Neuronal stem cell (in vitro differentiated cells): ENCODE measurements at regions not wholly inside any gene's neighbourhood (a gene's known extent, or its start where the extent isn't known, plus 50 kb on each side); places are given as distances from the start of the nearest gene placed in this dataset.
A peak's percentile ranks its signal among the peaks of the same experiment; 100 is the strongest.

Experiments
- DNase-seq: peaks from one replicate; pipeline ENCODE4 v3.0.0-alpha.2; 2013; ENCODE audit warnings: low spot score
- H2AFZ ChIP-seq: one replicate; pipeline ENCODE4 v1.6.1; 2013; ENCODE audit warnings: mild to moderate bottlenecking, low read length, inconsistent platforms
- H2AK5ac ChIP-seq: 2 replicates; pipeline ENCODE4 v1.6.1; 2013; ENCODE audit warnings: low read depth, mild to moderate bottlenecking, inconsistent platforms, low read length, moderate library complexity, mixed read lengths
- H2BK120ac ChIP-seq: 2 replicates; pipeline ENCODE4 v1.6.1; 2013; ENCODE audit warnings: low read depth, mild to moderate bottlenecking, inconsistent platforms, low read length, moderate library complexity, mixed read lengths
- H2BK12ac ChIP-seq: one replicate; pipeline ENCODE4 v1.6.1; 2013; ENCODE audit warnings: low read length, inconsistent platforms
- H2BK15ac ChIP-seq: 2 replicates; pipeline ENCODE4 v1.6.1; 2013; ENCODE audit warnings: mild to moderate bottlenecking, low read length, inconsistent platforms, mixed read lengths
- H2BK5ac ChIP-seq: one replicate; pipeline ENCODE4 v1.6.1; 2013; ENCODE audit warnings: inconsistent platforms, mild to moderate bottlenecking, low read length, moderate library complexity
- H3K14ac ChIP-seq: one replicate; pipeline ENCODE4 v1.6.1; 2013; ENCODE audit warnings: low read length, inconsistent platforms
- H3K18ac ChIP-seq: 2 replicates; pipeline ENCODE4 v1.6.1; 2013; ENCODE audit warnings: low read length, inconsistent platforms
- H3K23ac ChIP-seq: 2 replicates; pipeline ENCODE4 v1.6.1; 2013; ENCODE audit warnings: low read depth, mild to moderate bottlenecking, mixed read lengths, low read length, inconsistent platforms; ENCODE audit not compliant: poor library complexity
- H3K27ac ChIP-seq: replicated peaks from 3 replicates; pipeline ENCODE4 v1.5.1; 2013; ENCODE audit warnings: low read length, inconsistent platforms
- H3K27me3 ChIP-seq, 3 experiments: 2 replicates each; pipeline ENCODE4 v1.6.1; 2013; ENCODE audit warnings: low read length in 3 of 3, mild to moderate bottlenecking in 2 of 3, inconsistent platforms in 1 of 3, low read depth in 1 of 3, mixed read lengths in 1 of 3, moderate library complexity in 1 of 3; ENCODE audit not compliant: control insufficient read depth in 3 of 3, insufficient read depth in 3 of 3
- H3K36me3 ChIP-seq, 2 donors: replicated peaks in 1 of 2; 2 replicates each; pipeline ENCODE4 v1.6.1; 2013; ENCODE audit warnings: low read length in 2 of 2; ENCODE audit not compliant: control insufficient read depth in 2 of 2, insufficient read depth in 2 of 2
- H3K4ac ChIP-seq: 2 replicates; pipeline ENCODE4 v1.6.1; 2013; ENCODE audit warnings: inconsistent platforms, mild to moderate bottlenecking, low read length, moderate library complexity
- H3K4me1 ChIP-seq, 2 donors: 1 replicate in 1 of 2; 2 replicates in 1 of 2; pipeline ENCODE4 v1.6.1; 2013; ENCODE audit warnings: low read length in 2 of 2, low read depth in 1 of 2; ENCODE audit not compliant: control insufficient read depth in 2 of 2, insufficient read depth in 1 of 2
- H3K4me2 ChIP-seq: one replicate; pipeline ENCODE4 v1.6.1; 2013; ENCODE audit warnings: mild to moderate bottlenecking, low read length, inconsistent platforms; ENCODE audit not compliant: insufficient read depth, poor library complexity, severe bottlenecking
- H3K4me3 ChIP-seq, 2 donors: 2 replicates each; pipeline ENCODE4 v1.5.1; 2013; ENCODE audit warnings: low read length in 2 of 2, mild to moderate bottlenecking in 2 of 2, inconsistent platforms in 1 of 2, moderate library complexity in 1 of 2
- H3K79me1 ChIP-seq: one replicate; pipeline ENCODE4 v1.6.1; 2013; ENCODE audit warnings: low read depth, mild to moderate bottlenecking, inconsistent platforms, low read length, moderate library complexity
- H3K9ac ChIP-seq: one replicate; pipeline ENCODE4 v1.6.1; 2013; ENCODE audit warnings: mild to moderate bottlenecking, low read depth, low read length, inconsistent platforms; ENCODE audit not compliant: poor library complexity
- H3K9me3 ChIP-seq, 2 donors: replicated peaks in 1 of 2; 2 replicates each; pipeline versions ENCODE3 to v1.6.1; 2013; ENCODE audit warnings: low read length in 2 of 2, mild to moderate bottlenecking in 2 of 2, inconsistent platforms in 1 of 2, low read depth in 1 of 2, mixed read lengths in 1 of 2, moderate library complexity in 1 of 2; ENCODE audit not compliant: control insufficient read depth in 2 of 2, insufficient read depth in 1 of 2
- H4K8ac ChIP-seq: one replicate; pipeline ENCODE4 v1.6.1; 2013; ENCODE audit warnings: low read depth, mild to moderate bottlenecking, inconsistent platforms, low read length, moderate library complexity
- H4K91ac ChIP-seq: one replicate; pipeline ENCODE4 v1.6.1; 2013; ENCODE audit warnings: low read length, low read depth, mild to moderate bottlenecking, inconsistent platforms; ENCODE audit not compliant: poor library complexity
- WGBS, 2 donors: extraction: QIAGEN DNeasy Blood & Tissue Kit; methylation state at CpG; one replicate each; pipeline ENCODE4 v1.1.7; 2013; ENCODE audit warnings: missing lambda C conversion rate in 2 of 2, mixed read lengths in 1 of 2; ENCODE audit not compliant: insufficient read length in 2 of 2, insufficient replicate concordance in 1 of 2; ENCODE audit errors: extremely low coverage in 2 of 2; 5-methylcytosine and 5-hydroxymethylcytosine counted together

DNA sequence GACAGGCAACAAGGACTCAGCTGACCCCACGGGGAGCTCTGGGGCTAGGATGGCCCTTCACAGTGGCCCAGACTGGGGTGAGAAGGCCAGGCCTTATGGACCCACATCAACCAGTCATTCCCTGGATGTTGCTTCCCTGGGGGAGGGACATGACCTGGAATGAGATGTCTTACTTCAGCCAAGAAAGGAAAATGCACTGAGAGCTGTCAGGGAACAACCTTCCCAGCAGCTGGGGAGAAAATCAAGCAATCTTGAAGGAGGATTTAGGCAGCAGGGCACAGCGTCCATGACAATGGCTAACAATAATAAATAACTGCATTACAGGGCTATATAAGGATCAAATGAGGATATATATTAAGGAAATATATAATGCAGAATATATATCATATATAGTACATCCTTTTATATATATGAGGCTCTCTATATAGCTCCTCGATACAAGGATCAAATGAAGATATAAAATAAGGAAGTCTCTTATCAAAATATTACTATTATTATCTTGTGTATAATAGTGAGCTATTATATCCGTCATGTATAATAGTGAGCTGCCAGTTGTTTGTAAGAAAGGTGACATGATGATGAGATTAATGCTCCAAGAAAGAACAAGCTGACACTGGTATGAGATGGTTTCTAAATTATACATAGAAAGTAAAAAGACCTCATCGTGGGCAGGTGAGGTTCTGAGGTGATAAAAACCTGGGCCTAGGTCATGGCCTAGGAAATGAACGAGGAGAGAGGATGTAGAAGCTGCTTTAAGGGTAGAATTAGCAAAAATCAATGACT is 117.8 kb upstream of the LIPC start:
- H3K79me1 ChIP-seq, result no peaks in the 10 kb centered on the region
- H3K27ac ChIP-seq, result no peak overlapping the region
- H2BK5ac ChIP-seq, result no peak overlapping the region
- no peak overlapping the region for H2BK15ac ChIP-seq
- H3K36me3 ChIP-seq, result no peaks in the 10 kb centered on the region
- peak overlapping the region; percentile 69 for H2BK12ac ChIP-seq
- H3K18ac ChIP-seq, result peak overlapping the region; percentile 74
- no peak overlapping the region for H3K23ac ChIP-seq
- H4K91ac ChIP-seq, result no peak overlapping the region
- peaks cover 0 to 9% of the 10 kb centered on the region in 2 donors for H3K4me1 ChIP-seq
- no peak overlapping the region for H3K9ac ChIP-seq
- no peak overlapping the region for H3K14ac ChIP-seq
- H2AK5ac ChIP-seq, result no peak overlapping the region
- WGBS, 2 donors, result no CpG with 5 or more reads among the region's 6 CpGs
- H3K4me2 ChIP-seq, result no peak overlapping the region
- no peak for DNase-seq
- no peak overlapping the region for H3K4me3 ChIP-seq
- no peak overlapping the region for H3K4ac ChIP-seq
- no peaks in the 10 kb centered on the region for H3K27me3 ChIP-seq
- no peak overlapping the region for H2AFZ ChIP-seq
- H2BK120ac ChIP-seq, result no peak overlapping the region
- H4K8ac ChIP-seq, result no peak overlapping the region
- no peaks in the 10 kb centered on the region for H3K9me3 ChIP-seq

GRCh38 chr15:58314593-58315216 is 117.1 kb upstream of the LIPC start:
- Histone ChIP-seq H4K91ac (no peak overlapping the region), H3K9ac (no peak overlapping the region), H3K27ac (no peak overlapping the region), H3K18ac (no peak overlapping the region), H2AK5ac (no peak overlapping the region), H3K4me2 (no peak overlapping the region), H3K23ac (no peak overlapping the region), H2BK15ac (no peak overlapping the region), H3K27me3 (no peaks in the 10 kb centered on the region), H3K4ac (no peak overlapping the region), H3K79me1 (no peaks in the 10 kb centered on the region), H3K9me3 (no peaks in the 10 kb centered on the region), H4K8ac (no peak overlapping the region), H3K4me3 (no peak overlapping the region), H2AFZ (no peak overlapping the region), H2BK12ac (no peak overlapping the region), H3K4me1 (peaks cover 0 to 6% of the 10 kb centered on the region in 2 donors), H2BK5ac (no peak overlapping the region), H3K14ac (no peak overlapping the region), H3K36me3 (no peaks in the 10 kb centered on the region), H2BK120ac (no peak overlapping the region)
- no peak for DNase-seq
- WGBS, 2 donors, result no CpG with 5 or more reads among the region's 4 CpGs

DNA sequence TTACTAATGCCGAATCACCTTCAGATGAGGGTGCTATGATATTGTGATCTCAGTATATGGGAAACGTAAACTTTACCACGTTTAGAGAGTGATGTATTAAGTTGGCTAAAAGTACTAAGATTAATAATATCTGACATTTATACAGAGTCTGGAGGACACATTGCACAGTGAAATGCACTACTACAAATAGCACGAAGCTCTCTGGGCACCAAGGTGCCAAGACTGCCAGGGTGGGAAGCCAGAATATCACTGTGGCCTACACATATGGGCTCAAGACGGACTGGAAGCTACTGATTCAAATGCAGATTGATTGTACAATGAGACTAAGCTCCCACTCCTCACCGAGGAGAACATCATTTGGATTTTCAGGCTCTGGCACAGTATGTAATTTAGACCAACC is 113.3 kb upstream of the LIPC start:
- no peak overlapping the region for H2BK15ac ChIP-seq
- H2BK120ac ChIP-seq, result no peak overlapping the region
- H3K23ac ChIP-seq, result no peak overlapping the region
- WGBS, 2 donors, result no CpG with 5 or more reads among the region's 6 CpGs
- H3K36me3 ChIP-seq, result no peaks in the 10 kb centered on the region
- no peak overlapping the region for H2BK5ac ChIP-seq
- no peaks in the 10 kb centered on the region for H3K79me1 ChIP-seq
- H3K27me3 ChIP-seq, result no peaks in the 10 kb centered on the region
- no peak overlapping the region for H3K4me3 ChIP-seq
- no peak overlapping the region for H4K91ac ChIP-seq
- H2AK5ac ChIP-seq, result no peak overlapping the region
- no peak for DNase-seq
- no peak overlapping the region for H2AFZ ChIP-seq
- H3K4ac ChIP-seq, result no peak overlapping the region
- H3K9ac ChIP-seq, result no peak overlapping the region
- H3K18ac ChIP-seq, result no peak overlapping the region
- H3K4me2 ChIP-seq, result no peak overlapping the region
- H3K27ac ChIP-seq, result no peak overlapping the region
- no peak overlapping the region for H3K14ac ChIP-seq
- no peaks in the 10 kb centered on the region for H3K9me3 ChIP-seq
- no peaks in the 10 kb centered on the region for H3K4me1 ChIP-seq
- H2BK12ac ChIP-seq, result no peak overlapping the region
- no peak overlapping the region for H4K8ac ChIP-seq

- Histone ChIP-seq H2BK120ac (no peak overlapping the region), H3K18ac (no peak overlapping the region), H3K4me2 (no peak overlapping the region), H3K79me1 (no peaks in the 10 kb centered on the region), H4K8ac (no peak overlapping the region), H3K36me3 (no peaks in the 10 kb centered on the region), H2AK5ac (no peak overlapping the region), H2BK5ac (no peak overlapping the region), H3K4me3 (no peak overlapping the region), H4K91ac (no peak overlapping the region), H3K27ac (no peak overlapping the region), H2BK12ac (no peak overlapping the region), H3K14ac (no peak overlapping the region), H2BK15ac (no peak overlapping the region), H3K4ac (no peak overlapping the region), H3K4me1 (no peaks in the 10 kb centered on the region), H3K9me3 (no peaks in the 10 kb centered on the region), H3K23ac (no peak overlapping the region), H2AFZ (no peak overlapping the region), H3K27me3 (no peaks in the 10 kb centered on the region), H3K9ac (no peak overlapping the region)
- no peak for DNase-seq
- WGBS, 2 donors, result no CpG with 5 or more reads among the region's 2 CpGs
These were observed 110.8 kb upstream of the LIPC start for GRCh38 chr15:58321034-58321433.
